CD4-positive, alpha-beta T cell treated with Interleukin-6 at 100 ng/mL for 8 hours (primary cell): ENCODE measurements at regions not wholly inside any gene's neighbourhood (a gene's known extent, or its start where the extent isn't known, plus 50 kb on each side); places are given as distances from the start of the nearest gene placed in this dataset.
"Not testable (repeated sequence)": the region's sequence is repeated elsewhere in the genome, so short reads cannot be mapped to it uniquely, and the experiment has no call there.

Experiments used
- DNase-seq: peaks from one replicate; pipeline ENCODE4 v3.0.0-alpha.2; 2020; ENCODE audit warnings: mixed read lengths, low spot score

- no peak for DNase-seq
Measured at GRCh38 chr6:18527836-18528743, 140.9 kb downstream of the RNF144B start.

- no peak for DNase-seq
Measured at GRCh38 chr6:18530201-18530600, 143.1 kb downstream of the RNF144B start.

- DNase-seq, result no peak
Measured at GRCh38 chr6:18532139-18532538, 145.0 kb downstream of the RNF144B start.

GRCh38 chr6:18533793-18534192, 146.6 kb downstream of the RNF144B start:
- no peak for DNase-seq

GRCh38 chr6:18536591-18537055, 149.5 kb downstream of the RNF144B start:
- no peak for DNase-seq

- DNase-seq, result no peak
Measured at GRCh38 chr6:18538315-18538714, 151.2 kb downstream of the RNF144B start.

GRCh38 chr6:18543051-18543450, 155.9 kb downstream of the RNF144B start:
- no peak for DNase-seq

GRCh38 chr6:18545142-18545541, 158.0 kb downstream of the RNF144B start:
- not testable (repeated sequence) for DNase-seq

GRCh38 chr6:18545726-18546125, 158.6 kb downstream of the RNF144B start:
- no peak for DNase-seq

GRCh38 chr6:18550119-18550518, 163.0 kb downstream of the RNF144B start:
- no peak for DNase-seq

GRCh38 chr6:18551228-18551627, 164.1 kb downstream of the RNF144B start:
- no peak for DNase-seq

GRCh38 chr6:18555750-18556149, 168.6 kb downstream of the RNF144B start:
- DNase-seq, result no peak

GRCh38 chr6:18561037-18561750, 174.0 kb downstream of the RNF144B start:
- no peak for DNase-seq

- no peak for DNase-seq
Measured at GRCh38 chr6:18562726-18563125, 175.6 kb downstream of the RNF144B start.

- no peak for DNase-seq
Measured at GRCh38 chr6:18564775-18565174, 177.6 kb downstream of the RNF144B start.

GRCh38 chr6:18565231-18565630, 178.1 kb downstream of the RNF144B start:
- no peak for DNase-seq

- DNase-seq, result no peak
Measured at GRCh38 chr6:18567380-18567779, 180.2 kb downstream of the RNF144B start.

GRCh38 chr6:18577491-18577890, 190.3 kb downstream of the RNF144B start:
- DNase-seq, result no peak

GRCh38 chr6:18579166-18579565, 192.0 kb downstream of the RNF144B start:
- DNase-seq, result no peak

- no peak for DNase-seq
Measured at GRCh38 chr6:18579869-18580268, 192.7 kb downstream of the RNF144B start.

GRCh38 chr6:18584372-18584771, 197.2 kb downstream of the RNF144B start:
- no peak for DNase-seq

GRCh38 chr6:18585032-18585573, 198.0 kb downstream of the RNF144B start:
- DNase-seq, result no peak

GRCh38 chr6:18586133-18586532, 199.0 kb downstream of the RNF144B start:
- DNase-seq, result no peak
